DND-41 (cell line): ENCODE measurements at regions not wholly inside any gene's neighbourhood (a gene's known extent, or its start where the extent isn't known, plus 50 kb on each side); places are given as distances from the start of the nearest gene placed in this dataset.

Experiments
- CTCF ChIP-seq: IDR thresholded peaks from 2 replicates; pipeline ENCODE4 v1.5.1; 2012; ENCODE audit warnings: borderline replicate concordance, low read length, moderate library complexity, mild to moderate bottlenecking; ENCODE audit not compliant: poor library complexity, severe bottlenecking; ENCODE audit errors: extremely low read depth
- EZH2 ChIP-seq: IDR thresholded peaks from 3 replicates; pipeline ENCODE4 v1.6.1; 2012; ENCODE audit warnings: borderline replicate concordance, low read depth, mild to moderate bottlenecking, moderate library complexity, low read length, inconsistent platforms; ENCODE audit not compliant: severe bottlenecking

- no peak for TF ChIP-seq CTCF
- TF ChIP-seq EZH2: no peak
Measured at GRCh38 chr9:87063871-87064270, 116.6 kb upstream of the GAS1 start.
